ENCODE measurements at regions not wholly inside any gene's neighbourhood (a gene's known extent, or its start where the extent isn't known, plus 50 kb on each side); places are given as distances from the start of the nearest gene placed in this dataset.
"Not testable (repeated sequence)": the region's sequence is repeated elsewhere in the genome, so short reads cannot be mapped to it uniquely, and the experiment has no call there.

GRCh38 chr5:67870662-67871061 is 344.9 kb upstream of the PIK3R1 start:
- no peaks in the 10 kb centered on the region for H3K36me3 ChIP-seq (ENCODE audit: control insufficient read depth in 2 of 2, insufficient read depth in 2 of 2, low read length in 1 of 2)
- no peaks in the 10 kb centered on the region for H3K4me1 ChIP-seq (ENCODE audit: control insufficient read depth in 2 of 2, insufficient read depth in 2 of 2, low read length in 1 of 2)
- H3K4me3 ChIP-seq (ENCODE audit: low read depth in 1 of 2, low read length in 2 of 2), result no peak overlapping the region
- 69 to 73% methylated on average over 3 of the region's 3 CpGs for WGBS, 2 donors
- no peaks in the 10 kb centered on the region for H3K9me3 ChIP-seq (ENCODE audit: control insufficient read depth in 2 of 2, insufficient read depth in 1 of 2, low read depth in 1 of 2, low read length in 1 of 2)
- H3K27ac ChIP-seq (ENCODE audit: low read depth in 2 of 2, low read length in 1 of 2), result no peak overlapping the region
- no peaks in the 10 kb centered on the region for H3K27me3 ChIP-seq (ENCODE audit: control insufficient read depth in 1 of 2, insufficient read depth in 2 of 2, low read length in 2 of 2)

- H3K4me1 ChIP-seq (ENCODE audit: control insufficient read depth in 2 of 2, insufficient read depth in 2 of 2, low read length in 1 of 2); H3K36me3 ChIP-seq (ENCODE audit: control insufficient read depth in 2 of 2, insufficient read depth in 2 of 2, low read length in 1 of 2); H3K4me3 ChIP-seq (ENCODE audit: low read depth in 1 of 2, low read length in 2 of 2); H3K27ac ChIP-seq (ENCODE audit: low read depth in 2 of 2, low read length in 1 of 2); H3K27me3 ChIP-seq (ENCODE audit: control insufficient read depth in 1 of 2, insufficient read depth in 2 of 2, low read length in 2 of 2); H3K9me3 ChIP-seq (ENCODE audit: control insufficient read depth in 2 of 2, insufficient read depth in 1 of 2, low read depth in 1 of 2, low read length in 1 of 2): not testable (repeated sequence)
- 38 to 51% methylated on average over 1 of the region's 1 CpG for WGBS, 2 donors
These were observed 351.2 kb upstream of the PIK3R1 start for GRCh38 chr5:67864335-67864734.

GRCh38 chr5:67858471-67859031 is 357.0 kb upstream of the PIK3R1 start:
- Histone ChIP-seq H3K9me3 (ENCODE audit: control insufficient read depth in 2 of 2, insufficient read depth in 1 of 2, low read depth in 1 of 2, low read length in 1 of 2) (no peaks in the 10 kb centered on the region), H3K36me3 (ENCODE audit: control insufficient read depth in 2 of 2, insufficient read depth in 2 of 2, low read length in 1 of 2) (no peaks in the 10 kb centered on the region), H3K27ac (ENCODE audit: low read depth in 2 of 2, low read length in 1 of 2) (no peak overlapping the region), H3K27me3 (ENCODE audit: control insufficient read depth in 1 of 2, insufficient read depth in 2 of 2, low read length in 2 of 2) (no peaks in the 10 kb centered on the region), H3K4me1 (ENCODE audit: control insufficient read depth in 2 of 2, insufficient read depth in 2 of 2, low read length in 1 of 2) (no peaks in the 10 kb centered on the region), H3K4me3 (ENCODE audit: low read depth in 1 of 2, low read length in 2 of 2) (no peak overlapping the region)
- 87 to 97% methylated on average over 5 of the region's 5 CpGs for WGBS, 2 donors

GRCh38 chr5:67857502-67857901 is 358.1 kb upstream of the PIK3R1 start:
- H3K27ac ChIP-seq (ENCODE audit: low read depth in 2 of 2, low read length in 1 of 2), result no peak overlapping the region
- H3K9me3 ChIP-seq (ENCODE audit: control insufficient read depth in 2 of 2, insufficient read depth in 1 of 2, low read depth in 1 of 2, low read length in 1 of 2), result no peaks in the 10 kb centered on the region
- no peak overlapping the region for H3K4me3 ChIP-seq (ENCODE audit: low read depth in 1 of 2, low read length in 2 of 2)
- H3K36me3 ChIP-seq (ENCODE audit: control insufficient read depth in 2 of 2, insufficient read depth in 2 of 2, low read length in 1 of 2), result no peaks in the 10 kb centered on the region
- 97 to 98% methylated on average over 1 of the region's 1 CpG for WGBS, 2 donors
- H3K4me1 ChIP-seq (ENCODE audit: control insufficient read depth in 2 of 2, insufficient read depth in 2 of 2, low read length in 1 of 2), result no peaks in the 10 kb centered on the region
- no peaks in the 10 kb centered on the region for H3K27me3 ChIP-seq (ENCODE audit: control insufficient read depth in 1 of 2, insufficient read depth in 2 of 2, low read length in 2 of 2)

GRCh38 chr5:67855523-67855922 is 360.0 kb upstream of the PIK3R1 start:
- 75 to 81% methylated on average over 5 of the region's 5 CpGs for WGBS, 2 donors
- no peaks in the 10 kb centered on the region for H3K27me3 ChIP-seq (ENCODE audit: control insufficient read depth in 1 of 2, insufficient read depth in 2 of 2, low read length in 2 of 2)
- no peaks in the 10 kb centered on the region for H3K4me1 ChIP-seq (ENCODE audit: control insufficient read depth in 2 of 2, insufficient read depth in 2 of 2, low read length in 1 of 2)
- H3K27ac ChIP-seq (ENCODE audit: low read depth in 2 of 2, low read length in 1 of 2), result no peak overlapping the region
- no peak overlapping the region for H3K4me3 ChIP-seq (ENCODE audit: low read depth in 1 of 2, low read length in 2 of 2)
- H3K36me3 ChIP-seq (ENCODE audit: control insufficient read depth in 2 of 2, insufficient read depth in 2 of 2, low read length in 1 of 2), result no peaks in the 10 kb centered on the region
- no peaks in the 10 kb centered on the region for H3K9me3 ChIP-seq (ENCODE audit: control insufficient read depth in 2 of 2, insufficient read depth in 1 of 2, low read depth in 1 of 2, low read length in 1 of 2)

GRCh38 chr5:67850906-67851305 is 364.6 kb upstream of the PIK3R1 start:
- not testable (repeated sequence) for H3K9me3 ChIP-seq (ENCODE audit: control insufficient read depth in 2 of 2, insufficient read depth in 1 of 2, low read depth in 1 of 2, low read length in 1 of 2); H3K27ac ChIP-seq (ENCODE audit: low read depth in 2 of 2, low read length in 1 of 2); H3K4me1 ChIP-seq (ENCODE audit: control insufficient read depth in 2 of 2, insufficient read depth in 2 of 2, low read length in 1 of 2); H3K4me3 ChIP-seq (ENCODE audit: low read depth in 1 of 2, low read length in 2 of 2); H3K27me3 ChIP-seq (ENCODE audit: control insufficient read depth in 1 of 2, insufficient read depth in 2 of 2, low read length in 2 of 2); H3K36me3 ChIP-seq (ENCODE audit: control insufficient read depth in 2 of 2, insufficient read depth in 2 of 2, low read length in 1 of 2)
- 90 to 95% methylated on average over 5 of the region's 5 CpGs for WGBS, 2 donors

- H3K27ac ChIP-seq (ENCODE audit: low read depth in 2 of 2, low read length in 1 of 2), result no peak overlapping the region
- WGBS, 2 donors, result 89 to 98% methylated on average over 3 of the region's 3 CpGs
- H3K27me3 ChIP-seq (ENCODE audit: control insufficient read depth in 1 of 2, insufficient read depth in 2 of 2, low read length in 2 of 2), result no peaks in the 10 kb centered on the region
- no peaks in the 10 kb centered on the region for H3K4me1 ChIP-seq (ENCODE audit: control insufficient read depth in 2 of 2, insufficient read depth in 2 of 2, low read length in 1 of 2)
- no peaks in the 10 kb centered on the region for H3K9me3 ChIP-seq (ENCODE audit: control insufficient read depth in 2 of 2, insufficient read depth in 1 of 2, low read depth in 1 of 2, low read length in 1 of 2)
- no peak overlapping the region for H3K4me3 ChIP-seq (ENCODE audit: low read depth in 1 of 2, low read length in 2 of 2)
- no peaks in the 10 kb centered on the region for H3K36me3 ChIP-seq (ENCODE audit: control insufficient read depth in 2 of 2, insufficient read depth in 2 of 2, low read length in 1 of 2)
These were observed 370.6 kb upstream of the PIK3R1 start for GRCh38 chr5:67844924-67845323.

GRCh38 chr5:67842806-67843205 is 372.8 kb upstream of the PIK3R1 start:
- Histone ChIP-seq H3K4me3 (ENCODE audit: low read depth in 1 of 2, low read length in 2 of 2) (no peak overlapping the region), H3K27me3 (ENCODE audit: control insufficient read depth in 1 of 2, insufficient read depth in 2 of 2, low read length in 2 of 2) (no peaks in the 10 kb centered on the region)
- 44 to 52% methylated on average over 3 of the region's 3 CpGs for WGBS, 2 donors

GRCh38 chr5:67837225-67837624 is 378.3 kb upstream of the PIK3R1 start:
- H3K27ac ChIP-seq (ENCODE audit: low read depth in 2 of 2, low read length in 1 of 2); H3K9me3 ChIP-seq (ENCODE audit: control insufficient read depth in 2 of 2, insufficient read depth in 1 of 2, low read depth in 1 of 2, low read length in 1 of 2); H3K4me1 ChIP-seq (ENCODE audit: control insufficient read depth in 2 of 2, insufficient read depth in 2 of 2, low read length in 1 of 2); H3K36me3 ChIP-seq (ENCODE audit: control insufficient read depth in 2 of 2, insufficient read depth in 2 of 2, low read length in 1 of 2); H3K4me3 ChIP-seq (ENCODE audit: low read depth in 1 of 2, low read length in 2 of 2); H3K27me3 ChIP-seq (ENCODE audit: control insufficient read depth in 1 of 2, insufficient read depth in 2 of 2, low read length in 2 of 2): not testable (repeated sequence)
- WGBS, 2 donors, result 98% methylated on average over 3 of the region's 3 CpGs

More at GRCh38 chr5:67842806-67843205, 372.8 kb upstream of the PIK3R1 start:
- Histone ChIP-seq H3K4me1 (ENCODE audit: control insufficient read depth in 2 of 2, insufficient read depth in 2 of 2, low read length in 1 of 2) (no peaks in the 10 kb centered on the region), H3K36me3 (ENCODE audit: control insufficient read depth in 2 of 2, insufficient read depth in 2 of 2, low read length in 1 of 2) (no peaks in the 10 kb centered on the region), H3K9me3 (ENCODE audit: control insufficient read depth in 2 of 2, insufficient read depth in 1 of 2, low read depth in 1 of 2, low read length in 1 of 2) (no peaks in the 10 kb centered on the region), H3K27ac (ENCODE audit: low read depth in 2 of 2, low read length in 1 of 2) (no peak overlapping the region)

GRCh38 chr5:67836496-67836895 is 379.1 kb upstream of the PIK3R1 start:
- 22 to 46% methylated on average over 1 of the region's 1 CpG for WGBS, 2 donors
- H3K36me3 ChIP-seq (ENCODE audit: control insufficient read depth in 2 of 2, insufficient read depth in 2 of 2, low read length in 1 of 2); H3K4me1 ChIP-seq (ENCODE audit: control insufficient read depth in 2 of 2, insufficient read depth in 2 of 2, low read length in 1 of 2); H3K4me3 ChIP-seq (ENCODE audit: low read depth in 1 of 2, low read length in 2 of 2); H3K27ac ChIP-seq (ENCODE audit: low read depth in 2 of 2, low read length in 1 of 2); H3K27me3 ChIP-seq (ENCODE audit: control insufficient read depth in 1 of 2, insufficient read depth in 2 of 2, low read length in 2 of 2); H3K9me3 ChIP-seq (ENCODE audit: control insufficient read depth in 2 of 2, insufficient read depth in 1 of 2, low read depth in 1 of 2, low read length in 1 of 2): not testable (repeated sequence)
